ENCODE measurements at regions not wholly inside any gene's neighbourhood (a gene's known extent, or its start where the extent isn't known, plus 50 kb on each side); places are given as distances from the start of the nearest gene placed in this dataset.
"Not testable (repeated sequence)": the region's sequence is repeated elsewhere in the genome, so short reads cannot be mapped to it uniquely, and the experiment has no call there.

GRCh38 chr3:31327826-31328357 is 204.8 kb upstream of the STT3B start:
- BruUV-seq (replicated peaks); CTCF ChIA-PET; POLR2A ChIA-PET; H3K4me2 ChIP-seq (ENCODE audit: low read length); H3K36me3 ChIP-seq (ENCODE audit: control insufficient read depth in 1 of 2, insufficient read depth in 2 of 2, low read length in 2 of 2); RAD21 ChIA-PET (ENCODE audit: low non-redundant PET in 1 of 2, low total read pairs in 2 of 2, uncharacterized antibody in 2 of 2, unreplicated experiment in 2 of 2); H3K9ac ChIP-seq (ENCODE audit: low read length); H3K9me3 ChIP-seq (ENCODE audit: control insufficient read depth in 1 of 2, insufficient read depth in 1 of 2, low read depth in 1 of 2, low read length in 2 of 2); H2AFZ ChIP-seq (ENCODE audit: low read depth, low read length, poor library complexity, severe bottlenecking); H3K27ac ChIP-seq (ENCODE audit: low read depth, low read length); H3K4me3 ChIP-seq (replicated peaks in 1 of 2; ENCODE audit: low read depth in 1 of 2, low read length in 2 of 2); ATAC-seq; H4K20me1 ChIP-seq (ENCODE audit: insufficient read depth); H3K4me1 ChIP-seq (ENCODE audit: control insufficient read depth in 1 of 2, insufficient read depth in 2 of 2, low read length in 2 of 2); H3K79me2 ChIP-seq (ENCODE audit: insufficient read depth, low read length); intact Hi-C loops (cut with micrococcal nuclease); H3K27me3 ChIP-seq (ENCODE audit: insufficient read depth, low read length); H3K9me2 ChIP-seq (ENCODE audit: insufficient read depth); DNase-seq (ENCODE audit: low read depth, low spot score): not testable (repeated sequence)

GRCh38 chr3:31331278-31331677 is 201.4 kb upstream of the STT3B start:
- no peaks in the 10 kb centered on the region for H3K9me3 ChIP-seq (ENCODE audit: control insufficient read depth in 1 of 2, insufficient read depth in 1 of 2, low read depth in 1 of 2, low read length in 2 of 2)
- H3K4me1 ChIP-seq (ENCODE audit: control insufficient read depth in 1 of 2, insufficient read depth in 2 of 2, low read length in 2 of 2) = no peaks in the 10 kb centered on the region
- no peak for DNase-seq (ENCODE audit: low read depth, low spot score)
- H3K9me2 ChIP-seq (ENCODE audit: insufficient read depth) = no peaks in the 10 kb centered on the region
- ChIA-PET POLR2A (no interaction called here), CTCF (no interaction called here), RAD21 (ENCODE audit: low non-redundant PET in 1 of 2, low total read pairs in 2 of 2, uncharacterized antibody in 2 of 2, unreplicated experiment in 2 of 2) (no interaction called here)
- no peak for TF ChIP-seq EGR1 (IDR thresholded peaks at IDR 0.05; ENCODE audit: low read depth)
- TF ChIP-seq ZNF274 (IDR thresholded peaks at IDR 0.05; ENCODE audit: low read depth, low read length) = no peak
- TF ChIP-seq REST (IDR thresholded peaks at IDR 0.05; ENCODE audit: low read depth) = no peak
- TF ChIP-seq POLR2AphosphoS5 (IDR thresholded peaks at IDR 0.05; ENCODE audit: low read depth, low read length) = no peak
- no peak for TF ChIP-seq ZBTB33 (IDR thresholded peaks at IDR 0.05; ENCODE audit: extremely low read depth, insufficient replicate concordance, low read length)
- TF ChIP-seq FOSL1 (IDR thresholded peaks at IDR 0.05; ENCODE audit: low read depth) = no peak
- no peak for TF ChIP-seq SIN3A (IDR thresholded peaks at IDR 0.05; ENCODE audit: low read depth)
- no peak for TF ChIP-seq POLR2A (IDR thresholded peaks at IDR 0.05; ENCODE audit: borderline replicate concordance, extremely low read depth, insufficient read depth, insufficient read length)
- TF ChIP-seq CBX3 (IDR thresholded peaks at IDR 0.05; ENCODE audit: low read depth) = no peak
- no peak for TF ChIP-seq SRF (IDR thresholded peaks at IDR 0.05; ENCODE audit: low read depth)
- no peak overlapping the region for H3K9ac ChIP-seq (ENCODE audit: low read length)
- no peak for ATAC-seq
- no peak overlapping the region for H3K4me2 ChIP-seq (ENCODE audit: low read length)
- H3K79me2 ChIP-seq (ENCODE audit: insufficient read depth, low read length) = no peaks in the 10 kb centered on the region
- no TSS peak for BruUV-seq (replicated peaks)
- no peak overlapping the region for H3K27ac ChIP-seq (ENCODE audit: low read depth, low read length)
- H2AFZ ChIP-seq (ENCODE audit: low read depth, low read length, poor library complexity, severe bottlenecking) = no peak overlapping the region
- intact Hi-C loops (cut with micrococcal nuclease) = no loop called here
- no peaks in the 10 kb centered on the region for H3K36me3 ChIP-seq (ENCODE audit: control insufficient read depth in 1 of 2, insufficient read depth in 2 of 2, low read length in 2 of 2)
- no peak overlapping the region for H3K4me3 ChIP-seq (replicated peaks in 1 of 2; ENCODE audit: low read depth in 1 of 2, low read length in 2 of 2)
- no peaks in the 10 kb centered on the region for H4K20me1 ChIP-seq (ENCODE audit: insufficient read depth)
- H3K27me3 ChIP-seq (ENCODE audit: insufficient read depth, low read length) = no peaks in the 10 kb centered on the region

Data from HCT116 (cell line).